ENCODE measurements at regions not wholly inside any gene's neighbourhood (a gene's known extent, or its start where the extent isn't known, plus 50 kb on each side); places are given as distances from the start of the nearest gene placed in this dataset.
A peak's percentile ranks its signal among the peaks of the same experiment; 100 is the strongest.

DNA sequence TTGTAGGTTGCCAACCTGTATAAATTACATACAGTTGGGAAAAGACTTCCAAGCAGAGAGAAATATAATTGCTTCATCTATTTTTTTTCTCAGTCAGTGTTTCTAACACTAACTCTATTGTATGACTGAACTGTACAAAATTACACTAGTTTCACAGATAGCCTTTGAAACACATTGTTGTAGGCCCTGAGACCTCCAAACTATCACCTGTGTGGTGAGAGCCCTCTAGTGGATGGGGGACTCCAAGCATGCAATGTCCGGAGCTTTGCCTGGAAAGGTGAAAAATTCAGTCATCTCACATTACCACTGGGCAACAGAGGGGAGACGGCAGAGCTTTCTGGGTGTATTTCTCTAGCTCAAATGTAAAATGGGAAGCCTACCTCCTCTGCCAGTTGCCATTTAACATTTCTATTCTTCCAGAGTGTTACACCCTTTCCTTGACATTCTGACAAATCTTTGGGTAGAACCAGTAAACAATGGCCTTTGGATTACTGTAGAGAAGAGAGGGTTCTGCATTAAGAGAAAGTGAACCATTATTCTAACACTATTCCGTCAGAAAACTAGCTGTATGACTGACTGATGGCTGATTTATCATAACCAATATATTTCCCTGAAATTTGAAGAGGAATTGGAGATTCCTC lies 212.2 kb downstream of the LYPLAL1 start:
- FAIRE-seq (no peak), ATAC-seq (peak; percentile 56 to 92; a peak in 5 of 6 replicates), DNase-seq (ENCODE audit: low read depth in 1 of 2, low spot score in 1 of 2) (peak; percentile 25 to 65)
- CTCF ChIA-PET, result interaction anchor here (0.6 to 2.1 kb wide), 28 partner anchors 9 to 1057 kb away, joined by 3 to 7 read pairs (median 3); no protein-coding TSS in a partner anchor
- Histone ChIP-seq H3K4me2 (no peak overlapping the region), H3K4me3 (no peak overlapping the region), H3K9me3 (no peaks in the 10 kb centered on the region), H3K27ac (peak overlapping the region in 1 of 2 experiments; percentile 47; a peak in 2 of 6 replicates), H3K4me1 (no peaks in the 10 kb centered on the region)
- POLR2A ChIA-PET, result no interaction called here
- TF ChIP-seq KDM5A (IDR thresholded peaks at IDR 0.05), result no peak
- peak; percentile 68 for TF ChIP-seq CTCF (IDR thresholded peaks at IDR 0.05)
- no peak for TF ChIP-seq REST (IDR thresholded peaks at IDR 0.05)
- no peak for TF ChIP-seq FOSB (CRISPR knock-in tag; IDR thresholded peaks at IDR 0.05)
- TF ChIP-seq MAFK (IDR thresholded peaks at IDR 0.05; ENCODE audit: partially characterized antibody), result no peak
- no peak for TF ChIP-seq FOXS1 (CRISPR knock-in tag; IDR thresholded peaks at IDR 0.05)
- no peak for TF ChIP-seq RNF2 (IDR thresholded peaks at IDR 0.05; ENCODE audit: borderline replicate concordance, low read depth)
- no peak for TF ChIP-seq BHLHE40 (IDR thresholded peaks at IDR 0.05; ENCODE audit: low read depth, low read length)
- 0 out of 2 replicates have a peak, but pooled peaks have one; percentile 25 for TF ChIP-seq MAX (IDR thresholded peaks at IDR 0.05)
- TF ChIP-seq, protein P1, sequence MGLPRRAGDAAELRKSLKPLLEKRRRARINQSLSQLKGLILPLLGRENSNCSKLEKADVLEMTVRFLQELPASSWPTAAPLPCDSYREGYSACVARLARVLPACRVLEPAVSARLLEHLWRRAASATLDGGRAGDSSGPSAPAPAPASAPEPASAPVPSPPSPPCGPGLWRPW (IDR thresholded peaks at IDR 0.05), result no peak
- no peak for TF ChIP-seq ESRRA (IDR thresholded peaks at IDR 0.05; ENCODE audit: borderline replicate concordance, low read length)
- TF ChIP-seq POLR2AphosphoS2 (conservative IDR thresholded peaks at IDR 0.05; ENCODE audit: low read length), result no peak
- TF ChIP-seq, protein P2, sequence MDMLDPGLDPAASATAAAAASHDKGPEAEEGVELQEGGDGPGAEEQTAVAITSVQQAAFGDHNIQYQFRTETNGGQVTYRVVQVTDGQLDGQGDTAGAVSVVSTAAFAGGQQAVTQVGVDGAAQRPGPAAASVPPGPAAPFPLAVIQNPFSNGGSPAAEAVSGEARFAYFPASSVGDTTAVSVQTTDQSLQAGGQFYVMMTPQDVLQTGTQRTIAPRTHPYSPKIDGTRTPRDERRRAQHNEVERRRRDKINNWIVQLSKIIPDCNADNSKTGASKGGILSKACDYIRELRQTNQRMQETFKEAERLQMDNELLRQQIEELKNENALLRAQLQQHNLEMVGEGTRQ (IDR thresholded peaks at IDR 0.05), result no peak
- no peak for TF ChIP-seq KDM1A (IDR thresholded peaks at IDR 0.05; ENCODE audit: low read depth)
- TF ChIP-seq ZNF302 (CRISPR knock-in tag; IDR thresholded peaks at IDR 0.05), result no peak
- peak; percentile 84 for TF ChIP-seq SMC3 (IDR thresholded peaks at IDR 0.05)
- TF ChIP-seq CHD4 (IDR thresholded peaks at IDR 0.05; ENCODE audit: borderline replicate concordance), result no peak
- no peak for TF ChIP-seq SREBF2 (IDR thresholded peaks at IDR 0.05)
- TF ChIP-seq HEYL (CRISPR knock-in tag; IDR thresholded peaks at IDR 0.05), result no peak
- TF ChIP-seq JUNB (IDR thresholded peaks at IDR 0.05), result no peak
- TF ChIP-seq ZSCAN20 (CRISPR knock-in tag; IDR thresholded peaks at IDR 0.05), result no peak
- TF ChIP-seq JUN (IDR thresholded peaks at IDR 0.05), result no peak
- no peak for TF ChIP-seq HOXA7 (CRISPR knock-in tag; IDR thresholded peaks at IDR 0.05)
- TF ChIP-seq EHF (CRISPR knock-in tag; IDR thresholded peaks at IDR 0.05), result no peak
- peak; percentile 86 to 89 for TF ChIP-seq RAD21 (conservative IDR thresholded peaks at IDR 0.05 in 1 of 2, IDR thresholded peaks at IDR 0.05 in 1 of 2)
- TF ChIP-seq NPAS2 (CRISPR knock-in tag; IDR thresholded peaks at IDR 0.05; ENCODE audit: borderline replicate concordance), result no peak
- TF ChIP-seq GATA3 (IDR thresholded peaks at IDR 0.05; ENCODE audit: borderline replicate concordance), result no peak
- WGBS (ENCODE audit: missing lambda C conversion rate), result 30% methylated on average over 3 of the region's 3 CpGs

All from A549 (cell line).